ENCODE measurements at regions not wholly inside any gene's neighbourhood (a gene's known extent, or its start where the extent isn't known, plus 50 kb on each side); places are given as distances from the start of the nearest gene placed in this dataset.
"Not testable (repeated sequence)": the region's sequence is repeated elsewhere in the genome, so short reads cannot be mapped to it uniquely, and the experiment has no call there.

DNA sequence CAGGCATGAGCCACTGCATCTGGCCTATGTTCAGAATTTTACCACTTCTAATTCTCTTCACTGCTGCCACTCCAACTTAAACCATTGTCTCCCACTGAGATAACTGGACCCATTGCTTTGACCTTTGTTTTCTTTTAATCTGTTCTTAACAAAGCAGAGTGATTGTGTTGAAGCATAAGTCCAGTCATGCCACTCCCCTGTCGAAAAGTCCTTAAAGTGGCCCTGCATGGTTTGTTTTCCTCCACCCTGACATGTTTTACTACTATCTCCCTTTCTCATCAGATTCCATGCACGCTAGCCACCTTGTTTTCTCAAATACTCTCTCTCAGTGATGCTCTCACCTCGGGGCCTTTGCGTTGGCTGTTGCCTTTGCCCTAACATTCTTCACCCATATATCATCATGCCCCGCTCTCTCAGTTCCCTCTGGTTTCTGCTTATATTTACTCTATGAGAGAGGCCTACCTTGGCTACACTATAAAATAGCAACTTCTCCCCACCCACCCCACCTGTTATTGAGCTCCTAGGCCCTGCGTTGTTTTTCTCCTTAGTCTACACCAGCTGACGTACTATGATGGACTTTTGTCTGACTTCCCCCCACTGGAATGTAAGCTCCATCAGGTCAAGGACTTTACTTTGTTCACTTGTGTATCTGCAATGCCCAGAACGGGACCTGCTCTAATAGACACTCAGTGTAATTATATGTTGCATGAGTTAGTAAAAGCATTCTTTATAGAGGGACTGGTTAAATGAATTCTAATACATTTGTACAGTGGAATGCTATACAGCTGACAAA is 75.6 kb upstream of the GARIN1A start:
- not testable (repeated sequence) for ATAC-seq (ENCODE audit: low read depth); H3K27me3 Mint-ChIP-seq; H3K4me3 Mint-ChIP-seq; DNase-seq; H3K27ac Mint-ChIP-seq; H3K9me3 Mint-ChIP-seq; H3K4me1 Mint-ChIP-seq
- H3K36me3 Mint-ChIP-seq = peaks cover 31% of the 10 kb centered on the region
- POLR2A ChIA-PET = interaction anchor here (0.6 kb wide), 1 partner anchor 697 kb away, joined by 3 read pairs; no protein-coding TSS in a partner anchor

DNA sequence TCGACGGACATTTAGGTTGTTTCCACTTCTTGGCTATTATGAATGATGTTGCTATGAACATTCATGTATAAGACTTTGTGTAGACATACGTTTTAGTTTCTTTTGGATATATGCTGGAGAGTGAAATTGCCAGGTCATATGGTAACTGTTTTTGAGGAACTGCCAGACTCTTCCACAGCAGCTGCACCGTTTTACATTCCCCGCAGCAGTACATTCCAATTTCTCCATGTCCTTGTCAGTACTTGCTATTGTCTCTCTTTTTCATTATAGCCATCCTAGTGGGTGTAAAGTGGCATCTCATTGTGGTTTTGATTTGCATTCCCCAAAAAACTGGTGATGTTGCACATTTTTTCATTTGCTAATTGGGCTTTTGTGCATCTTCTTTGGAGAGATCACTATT is 73.1 kb upstream of the GARIN1A start:
- ATAC-seq (ENCODE audit: low read depth); H3K9me3 Mint-ChIP-seq; H3K27me3 Mint-ChIP-seq; DNase-seq; POLR2A ChIA-PET; H3K4me1 Mint-ChIP-seq; H3K4me3 Mint-ChIP-seq; H3K27ac Mint-ChIP-seq: not testable (repeated sequence)
- peaks cover 28% of the 10 kb centered on the region for H3K36me3 Mint-ChIP-seq

DNA sequence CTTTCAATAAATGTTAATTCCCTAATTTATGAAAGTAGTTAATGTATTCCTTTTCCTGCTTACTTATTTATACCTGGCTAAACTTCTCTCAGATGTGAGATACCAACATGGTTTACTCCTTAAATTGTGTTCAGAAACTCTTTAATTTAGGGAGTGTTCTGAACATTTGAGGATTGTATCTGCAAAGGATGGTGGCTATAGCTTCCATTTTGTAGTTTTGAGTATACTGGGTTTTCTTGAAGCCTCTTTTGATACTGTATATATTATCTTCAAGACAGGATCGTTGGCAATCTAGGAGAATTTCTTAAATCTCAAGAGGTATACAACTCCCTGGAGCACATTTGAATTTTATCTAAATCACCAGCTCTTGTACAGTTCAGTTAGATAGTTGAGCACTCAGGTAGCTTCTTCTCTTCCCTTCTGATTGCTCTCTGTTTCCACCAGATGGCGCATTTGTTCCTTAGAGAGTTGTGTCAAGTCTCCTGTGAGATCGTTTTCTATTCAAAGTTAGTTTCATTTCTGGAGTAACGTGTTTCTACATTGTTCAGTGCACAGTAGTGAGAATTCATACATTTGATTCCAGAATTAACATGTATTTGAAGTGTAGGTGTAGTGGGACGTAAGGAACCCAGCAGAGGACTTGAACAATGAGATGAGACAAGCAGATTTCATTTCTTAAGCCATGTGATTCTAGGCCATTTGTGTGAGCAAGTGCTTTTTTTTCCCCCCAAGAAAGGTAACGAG is 63.2 kb upstream of the GARIN1A start:
- H3K4me1 Mint-ChIP-seq, H3K9me3 Mint-ChIP-seq, DNase-seq, H3K36me3 Mint-ChIP-seq, POLR2A ChIA-PET, H3K27me3 Mint-ChIP-seq: not testable (repeated sequence)
- H3K27ac Mint-ChIP-seq = peak overlapping the region; percentile 93
- peak; percentile 94 for ATAC-seq (ENCODE audit: low read depth)
- peak overlapping the region; percentile 89 for H3K4me3 Mint-ChIP-seq

DNA sequence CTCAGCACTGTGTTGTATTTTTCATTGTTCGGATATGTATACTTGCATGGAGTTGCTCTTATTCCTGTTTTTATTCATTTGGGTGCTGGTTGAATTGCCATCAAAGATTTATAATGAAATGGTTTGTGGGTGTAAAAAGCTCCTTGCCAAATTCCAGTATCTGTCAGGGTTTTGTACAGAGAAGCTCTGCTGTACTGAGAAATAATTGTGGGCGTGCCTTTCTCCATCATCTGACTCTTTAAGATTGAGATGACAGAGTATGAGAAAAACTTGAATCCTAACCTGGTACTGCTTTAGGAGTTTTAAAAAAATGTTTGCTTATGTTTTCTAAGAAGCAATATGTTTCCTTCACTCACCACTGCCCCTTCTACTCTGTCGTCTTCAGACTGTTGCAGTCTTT is 58.7 kb upstream of the GARIN1A start:
- ATAC-seq (ENCODE audit: low read depth); H3K36me3 Mint-ChIP-seq; H3K27ac Mint-ChIP-seq; H3K4me3 Mint-ChIP-seq; H3K4me1 Mint-ChIP-seq; DNase-seq; H3K27me3 Mint-ChIP-seq; H3K9me3 Mint-ChIP-seq; POLR2A ChIA-PET: not testable (repeated sequence)

DNA sequence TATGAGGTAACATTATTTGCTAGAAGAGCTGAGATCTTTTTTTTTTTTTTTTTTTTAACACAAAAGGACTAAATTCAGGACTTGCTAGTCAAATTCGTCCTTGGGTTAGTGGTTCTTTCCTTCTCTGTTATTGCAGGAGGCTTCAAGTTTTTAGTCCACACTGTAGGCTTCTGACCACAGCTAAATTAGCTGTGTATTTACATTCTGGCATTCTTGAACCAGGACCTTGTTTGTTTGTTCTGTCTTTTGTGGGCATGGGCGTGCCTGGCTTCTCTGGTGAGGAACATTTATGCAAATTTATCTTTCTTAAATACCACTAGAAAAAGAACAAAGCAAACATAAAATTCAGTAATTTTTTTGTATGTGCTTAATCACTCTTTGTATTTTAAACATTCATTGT is 57.3 kb upstream of the GARIN1A start:
- ATAC-seq (ENCODE audit: low read depth); H3K9me3 Mint-ChIP-seq; DNase-seq; H3K36me3 Mint-ChIP-seq; H3K27me3 Mint-ChIP-seq; H3K27ac Mint-ChIP-seq; H3K4me3 Mint-ChIP-seq; POLR2A ChIA-PET; H3K4me1 Mint-ChIP-seq: not testable (repeated sequence)

DNA sequence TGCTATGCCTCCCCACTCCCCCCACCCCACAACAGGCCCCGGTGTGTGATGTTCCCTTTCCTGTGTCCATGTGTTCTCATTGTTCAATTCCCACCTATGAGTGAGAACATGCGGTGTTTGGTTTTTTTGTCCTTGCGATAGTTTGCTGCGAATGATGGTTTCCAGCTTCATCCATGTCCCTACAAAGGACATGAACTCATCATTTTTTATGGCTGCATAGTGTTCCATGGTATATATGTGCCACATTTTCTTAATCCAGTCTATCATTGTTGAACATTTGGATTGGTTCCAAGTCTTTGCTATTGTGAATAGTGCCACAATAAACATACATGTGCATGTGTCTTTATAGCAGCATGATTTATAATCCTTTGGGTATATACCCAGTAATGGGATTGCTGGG is 55.3 kb upstream of the GARIN1A start:
- H3K27me3 Mint-ChIP-seq; ATAC-seq (ENCODE audit: low read depth); POLR2A ChIA-PET; H3K4me3 Mint-ChIP-seq; H3K27ac Mint-ChIP-seq; H3K9me3 Mint-ChIP-seq; H3K4me1 Mint-ChIP-seq; H3K36me3 Mint-ChIP-seq; DNase-seq: not testable (repeated sequence)
